SIG-M5 treated with dmso at 0.1 percent for 504 hours (cell line): ENCODE measurements at regions not wholly inside any gene's neighbourhood (a gene's known extent, or its start where the extent isn't known, plus 50 kb on each side); places are given as distances from the start of the nearest gene placed in this dataset.
A peak's percentile ranks its signal among the peaks of the same experiment; 100 is the strongest.

Source experiments
- DNase-seq: peaks from one replicate; lab custom pipeline; 2025; ENCODE audit not compliant: unreplicated experiment; lab: John Stamatoyannopoulos, UW

DNA sequence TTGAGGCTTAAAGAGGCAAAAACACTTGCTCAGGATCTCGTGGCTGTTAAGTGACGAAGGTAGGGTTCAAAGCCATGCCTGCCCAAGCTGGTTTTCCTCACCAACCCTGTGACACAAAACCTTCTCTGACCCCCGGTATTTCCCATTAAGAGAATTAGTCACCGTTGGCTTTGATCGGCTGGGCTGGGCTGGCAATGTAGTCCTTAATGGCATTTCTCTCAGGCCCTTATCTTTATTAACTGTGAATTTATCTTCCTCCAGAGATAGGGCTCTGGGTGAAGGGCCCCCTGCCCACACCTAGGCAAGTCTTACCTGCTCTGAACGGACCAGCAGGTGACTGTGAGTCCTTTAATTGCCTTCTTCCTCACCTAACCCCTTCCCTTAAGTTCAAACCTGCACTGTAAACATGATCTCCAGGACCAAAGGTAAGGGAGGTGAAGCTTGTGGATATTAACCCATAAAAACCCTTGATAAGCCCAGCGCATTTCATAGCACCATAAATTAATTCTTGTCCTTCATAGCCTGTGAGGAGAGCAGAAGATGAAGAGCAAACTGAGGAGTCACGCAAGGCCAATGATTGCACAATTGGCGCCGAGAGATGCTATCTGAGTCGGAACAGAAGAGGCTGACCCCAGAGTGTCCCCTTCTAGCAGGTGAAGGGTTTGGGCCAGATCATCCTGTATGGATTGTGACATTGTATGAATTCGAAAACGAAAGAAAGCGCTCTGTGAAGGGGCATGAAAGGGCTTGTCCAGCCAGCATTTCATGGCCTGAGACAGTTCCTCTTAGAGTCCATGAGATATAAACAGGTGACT is 790.8 kb upstream of the TBX3 start:
- no peak for DNase-seq

DNA sequence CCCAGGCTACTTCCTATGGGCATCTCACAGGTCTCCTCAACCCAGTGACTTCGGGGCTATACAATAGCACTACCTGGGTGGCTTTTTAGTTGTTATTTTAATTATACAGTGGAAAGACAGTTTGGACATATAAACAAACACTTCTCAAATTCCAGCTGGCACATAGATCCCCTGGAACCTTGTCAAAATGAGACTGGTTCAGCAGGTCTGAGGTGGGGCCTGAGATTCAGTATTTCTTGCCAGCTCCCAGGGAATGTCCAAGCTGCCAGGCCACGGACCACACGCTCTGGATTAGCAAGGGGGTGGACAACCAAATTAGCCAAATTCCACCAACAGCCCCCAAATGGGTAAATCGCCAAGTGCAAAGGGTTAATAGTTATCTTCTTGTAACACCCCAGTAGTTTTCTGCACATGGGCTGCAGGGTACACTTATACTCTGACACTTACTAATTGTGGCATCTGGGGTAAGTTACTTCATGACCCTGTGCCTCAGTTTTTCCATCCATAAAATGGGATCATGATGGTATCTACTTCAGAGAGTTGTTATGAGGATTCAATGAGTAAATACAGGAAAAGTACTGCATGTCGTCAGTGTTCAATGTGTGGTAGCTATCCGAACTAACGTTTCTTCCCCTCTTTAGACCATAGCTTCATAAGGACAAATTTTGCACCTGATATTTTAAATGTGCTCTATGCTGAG is 789.4 kb upstream of the TBX3 start:
- peak; percentile 8 for DNase-seq

DNA sequence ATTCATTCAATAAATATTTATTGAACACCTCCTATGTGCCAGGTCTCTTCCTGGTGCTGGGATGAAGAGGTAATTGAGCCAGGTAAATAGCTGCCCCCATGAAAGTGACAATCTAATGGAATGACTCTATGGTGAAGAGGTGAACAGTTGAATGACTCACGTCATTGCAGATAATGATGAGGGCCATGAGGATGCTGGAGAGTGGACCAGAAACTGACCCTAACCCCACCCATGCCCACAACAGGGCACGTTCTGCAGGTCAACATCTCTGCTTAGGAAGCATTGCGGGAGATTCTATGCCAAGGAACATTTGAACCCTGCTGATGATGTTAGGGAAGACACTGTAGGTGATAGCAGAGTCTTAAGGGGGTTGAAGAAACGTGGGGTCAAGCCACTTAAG is 788.9 kb upstream of the TBX3 start:
- no peak for DNase-seq

DNA sequence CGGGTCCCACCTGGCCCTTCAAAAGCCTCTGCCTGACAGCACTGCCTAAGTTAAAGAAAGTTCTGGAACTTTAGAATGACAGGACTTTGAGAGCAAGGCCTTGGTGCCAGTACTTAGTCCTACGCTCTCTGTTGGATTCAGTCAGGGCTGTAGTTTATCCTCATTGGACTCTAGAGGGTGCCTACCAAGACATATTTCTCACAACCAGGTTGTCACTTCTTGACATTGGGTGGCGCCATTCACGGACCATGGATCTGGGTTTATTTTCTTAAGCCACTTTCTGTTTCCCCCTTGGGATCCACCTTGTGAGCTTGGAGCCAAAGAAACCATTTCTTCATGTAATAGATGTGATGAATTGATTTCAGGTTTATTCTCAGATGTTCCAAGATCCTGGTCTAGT is 787.0 kb upstream of the TBX3 start:
- DNase-seq: no peak

DNA sequence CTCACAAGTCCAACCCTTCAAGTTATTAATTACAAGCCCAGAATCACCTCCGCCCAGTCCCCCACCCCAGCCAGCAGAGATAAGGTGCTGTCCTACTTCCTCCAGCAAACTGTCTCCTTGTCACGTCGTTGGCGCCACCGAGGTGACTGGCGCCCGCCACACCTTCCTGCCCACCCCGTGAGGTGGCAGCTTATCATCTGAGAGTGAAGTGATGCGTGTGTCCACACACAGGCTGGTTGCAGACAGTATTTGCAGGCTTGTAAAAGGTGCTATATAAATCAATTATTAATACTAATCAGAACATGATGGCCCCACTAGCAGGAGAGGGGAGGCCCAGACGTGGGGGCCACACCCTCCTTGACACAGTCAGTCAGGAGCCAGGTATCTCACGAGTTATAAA is 786.6 kb upstream of the TBX3 start:
- DNase-seq: no peak

DNA sequence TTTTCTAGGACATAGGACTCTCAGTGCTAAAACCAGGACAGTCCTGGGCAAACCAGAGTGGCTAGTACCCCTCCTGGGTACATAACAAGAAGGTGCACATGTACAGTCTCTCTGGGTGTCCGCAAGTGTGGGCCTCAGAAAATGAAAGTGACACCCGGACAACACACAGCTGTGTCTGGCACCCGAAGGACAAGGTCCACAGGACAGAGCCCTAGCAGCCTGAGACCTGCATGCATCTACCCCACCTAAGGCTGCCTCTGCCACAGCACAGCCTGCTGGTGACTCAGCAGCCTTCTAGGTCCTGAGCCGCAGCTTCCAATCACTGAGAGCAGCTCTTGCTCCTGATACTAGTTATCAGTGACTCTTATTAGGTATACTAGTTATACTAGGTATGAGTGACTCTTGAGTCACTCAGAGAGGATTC is 784.1 kb upstream of the TBX3 start:
- DNase-seq: no peak

DNA sequence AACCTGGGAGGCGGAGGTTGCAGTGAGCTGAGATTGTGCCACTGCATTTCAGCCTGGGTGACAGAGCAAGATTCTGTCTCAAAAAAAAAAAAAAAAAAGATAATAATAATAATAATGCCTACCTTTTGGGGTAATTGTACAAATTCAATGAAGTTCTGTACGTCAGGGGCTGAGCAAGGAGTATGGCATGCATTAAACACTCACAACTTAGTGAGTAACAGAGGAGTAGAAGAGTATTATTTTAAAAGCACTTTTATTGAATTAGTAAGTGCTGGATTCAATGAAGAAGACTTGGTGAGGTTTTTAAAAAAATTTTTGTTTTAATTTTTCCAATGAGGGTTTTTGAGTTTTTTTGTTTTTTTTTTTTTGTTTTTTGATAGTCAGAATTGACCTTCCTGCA is 783.6 kb upstream of the TBX3 start:
- no peak for DNase-seq

DNA sequence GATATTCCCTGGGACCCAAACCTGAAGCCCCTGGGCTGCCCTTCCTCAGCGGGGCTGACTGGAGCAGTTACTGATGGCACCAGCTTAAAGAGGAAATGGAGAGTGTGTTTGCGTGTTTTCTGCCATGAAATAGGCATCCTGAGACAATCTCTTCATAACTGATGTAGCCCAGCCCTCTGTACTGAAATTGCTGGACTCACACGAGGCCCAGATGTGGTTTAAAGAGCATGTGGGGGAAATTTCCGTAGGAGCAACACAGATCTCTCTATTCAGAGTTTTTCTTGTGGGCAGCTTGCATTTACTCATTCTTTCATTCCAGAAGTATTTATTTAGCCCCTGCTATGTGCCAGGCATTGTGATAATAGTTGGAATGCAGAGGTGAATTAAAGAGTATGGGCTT is 782.1 kb upstream of the TBX3 start:
- DNase-seq: no peak

DNA sequence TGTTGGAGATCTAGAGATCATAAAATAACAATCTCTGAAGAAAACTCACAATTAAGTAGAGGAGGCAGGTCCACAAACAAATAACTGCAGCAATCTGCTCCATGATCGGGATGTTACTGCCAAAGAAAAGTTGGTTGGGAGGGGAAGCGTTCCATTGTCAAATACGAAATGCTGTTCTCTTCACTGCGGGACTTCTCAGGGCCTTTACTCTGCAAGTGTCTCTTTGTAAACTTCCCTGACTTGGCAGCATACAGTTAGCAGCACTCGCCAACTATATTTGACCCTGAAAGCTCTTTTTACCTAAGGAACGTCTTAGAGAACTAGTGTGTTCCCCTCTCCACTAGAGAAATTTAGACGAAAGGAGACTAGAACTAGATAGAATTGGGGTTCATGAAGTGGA is 780.7 kb upstream of the TBX3 start:
- DNase-seq: no peak

DNA sequence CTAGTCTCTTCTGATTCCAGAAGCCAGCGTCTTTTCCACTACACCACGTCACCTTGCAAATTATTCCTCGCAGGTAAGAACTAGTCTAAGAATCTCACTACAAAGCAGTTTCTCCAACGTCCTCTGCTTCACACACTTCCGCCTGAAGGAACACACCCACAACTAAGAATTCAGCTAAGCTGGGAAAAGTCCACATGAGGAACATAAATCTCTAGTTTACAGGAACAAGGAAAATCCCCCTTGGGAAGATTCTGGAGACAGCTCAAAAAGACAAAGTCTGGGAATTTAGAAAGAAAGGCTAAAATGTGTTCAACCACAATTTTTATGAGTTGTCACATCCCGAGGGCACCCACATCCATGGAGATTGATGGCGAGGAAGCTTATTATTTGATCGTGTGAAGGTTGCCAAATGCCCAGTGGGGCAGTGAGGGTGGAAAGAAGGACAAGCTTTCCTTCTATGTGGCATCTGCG is 780.2 kb upstream of the TBX3 start:
- no peak for DNase-seq

DNA sequence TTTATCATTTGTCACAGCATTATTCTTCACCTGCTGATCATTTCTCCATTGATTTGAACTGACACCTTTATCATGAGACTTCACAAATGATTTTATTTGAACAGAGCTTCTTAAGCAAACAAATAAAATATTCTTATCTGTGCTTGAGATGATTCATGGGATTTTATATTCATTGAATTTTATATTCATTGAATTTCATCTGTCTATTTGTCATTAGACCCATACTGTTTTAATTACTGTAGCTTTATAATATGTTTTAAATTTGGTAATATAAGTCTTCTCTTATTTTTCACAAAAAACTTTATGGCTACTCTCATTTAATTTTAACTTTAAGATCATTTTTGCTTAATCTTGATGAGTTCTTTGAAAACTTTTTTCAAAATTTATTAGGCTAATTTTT is 777.4 kb upstream of the TBX3 start:
- DNase-seq: no peak

DNA sequence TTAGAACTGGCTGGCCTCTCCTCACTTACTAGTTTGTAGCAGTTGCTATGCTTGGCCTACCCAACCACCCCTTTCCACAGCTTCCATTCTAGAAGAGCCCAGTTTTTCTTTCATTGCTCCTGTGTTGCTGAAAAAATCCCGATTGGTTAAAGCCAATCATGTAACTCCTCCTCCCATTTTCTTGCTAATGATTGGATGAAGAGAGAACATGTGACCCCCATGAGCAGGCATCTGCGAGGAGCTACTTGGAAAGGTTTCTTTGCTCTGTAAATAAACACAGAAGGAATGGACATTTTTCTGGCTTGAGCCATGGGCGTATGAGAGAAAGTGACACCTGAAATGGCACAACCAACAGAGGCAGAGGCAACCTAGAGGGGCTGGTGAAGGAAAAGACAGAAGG is 773.8 kb upstream of the TBX3 start:
- no peak for DNase-seq

DNA sequence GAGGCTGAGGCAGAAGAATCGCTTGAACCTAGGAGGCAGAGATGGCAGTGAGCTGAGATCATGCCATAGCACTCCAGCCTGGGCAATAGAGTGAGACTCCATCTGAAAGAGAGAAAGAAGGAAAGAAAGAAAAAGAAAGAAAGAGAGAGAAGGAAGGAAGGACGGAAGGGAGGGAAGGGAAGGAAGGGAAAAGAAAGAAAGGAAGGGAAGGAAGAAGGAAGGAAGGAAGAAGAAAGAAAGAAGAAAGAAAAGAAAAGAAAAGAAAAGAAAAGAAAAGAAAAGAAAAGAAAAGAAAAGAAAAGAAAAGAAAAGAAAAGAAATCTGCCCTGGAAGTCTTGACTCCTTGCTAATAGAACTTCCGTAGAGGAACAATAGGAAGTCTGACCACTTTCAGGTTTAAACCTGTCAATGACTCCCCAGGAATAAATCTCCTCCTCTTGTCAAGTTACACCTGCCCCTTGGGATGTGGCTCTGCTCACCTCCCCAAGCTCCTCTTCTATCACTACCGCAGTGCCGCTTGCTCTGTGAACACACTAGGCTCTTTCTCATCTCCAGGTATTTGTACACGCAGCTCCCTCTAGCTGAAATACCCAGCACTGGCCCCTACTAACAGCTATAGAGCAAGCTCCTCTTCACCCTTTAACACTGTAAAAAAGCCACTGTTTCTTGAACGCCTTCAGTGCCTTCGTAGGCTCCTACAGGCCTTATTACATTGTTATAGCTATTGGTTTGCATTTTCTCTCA is 773.1 kb upstream of the TBX3 start:
- DNase-seq: no peak

DNA sequence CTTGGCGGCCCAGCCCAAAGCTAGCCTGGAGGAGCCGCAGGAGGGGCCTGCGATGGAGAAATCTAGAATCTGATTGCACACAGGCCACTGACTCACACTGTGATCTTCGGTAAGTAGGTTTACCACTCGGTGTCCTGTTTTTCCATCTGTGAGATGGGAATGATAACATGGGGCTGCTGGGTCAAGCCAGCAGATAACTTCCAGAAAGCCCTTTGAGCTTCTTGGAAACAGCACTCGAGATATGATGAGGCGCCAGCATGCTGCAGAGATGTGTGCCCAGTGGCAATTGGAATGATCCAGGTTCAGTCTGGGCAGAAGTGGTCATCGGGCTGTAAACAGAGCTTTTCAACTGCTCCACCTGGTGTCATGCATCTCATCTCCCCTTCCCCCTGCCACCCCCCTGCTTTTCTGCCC is 771.3 kb upstream of the TBX3 start:
- no peak for DNase-seq

DNA sequence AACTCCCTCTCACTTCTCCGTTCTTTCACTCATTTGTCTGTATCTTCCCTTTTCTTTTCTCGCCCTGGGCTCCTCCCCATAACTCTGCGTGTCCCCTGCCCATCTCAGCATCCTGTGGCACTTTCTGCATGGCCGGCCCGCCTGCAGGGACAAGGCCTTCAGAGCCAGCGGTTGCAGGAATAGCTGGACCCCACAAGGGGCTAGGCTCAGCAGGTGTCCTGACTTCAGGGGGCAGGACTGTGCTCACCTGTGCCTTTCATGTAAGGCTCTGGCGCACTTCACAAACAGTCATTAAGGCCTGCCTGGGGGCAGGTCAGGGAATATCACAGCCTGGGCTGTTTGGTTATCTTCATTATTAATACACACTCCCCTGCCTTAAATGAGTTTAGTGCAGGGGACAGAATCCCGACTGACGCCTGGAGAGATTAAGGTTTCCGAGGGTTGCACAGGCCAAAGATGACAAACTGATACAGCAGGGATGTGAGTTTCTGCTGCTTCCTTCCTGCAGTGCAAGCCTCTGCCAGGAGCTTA is 768.8 kb upstream of the TBX3 start:
- no peak for DNase-seq

DNA sequence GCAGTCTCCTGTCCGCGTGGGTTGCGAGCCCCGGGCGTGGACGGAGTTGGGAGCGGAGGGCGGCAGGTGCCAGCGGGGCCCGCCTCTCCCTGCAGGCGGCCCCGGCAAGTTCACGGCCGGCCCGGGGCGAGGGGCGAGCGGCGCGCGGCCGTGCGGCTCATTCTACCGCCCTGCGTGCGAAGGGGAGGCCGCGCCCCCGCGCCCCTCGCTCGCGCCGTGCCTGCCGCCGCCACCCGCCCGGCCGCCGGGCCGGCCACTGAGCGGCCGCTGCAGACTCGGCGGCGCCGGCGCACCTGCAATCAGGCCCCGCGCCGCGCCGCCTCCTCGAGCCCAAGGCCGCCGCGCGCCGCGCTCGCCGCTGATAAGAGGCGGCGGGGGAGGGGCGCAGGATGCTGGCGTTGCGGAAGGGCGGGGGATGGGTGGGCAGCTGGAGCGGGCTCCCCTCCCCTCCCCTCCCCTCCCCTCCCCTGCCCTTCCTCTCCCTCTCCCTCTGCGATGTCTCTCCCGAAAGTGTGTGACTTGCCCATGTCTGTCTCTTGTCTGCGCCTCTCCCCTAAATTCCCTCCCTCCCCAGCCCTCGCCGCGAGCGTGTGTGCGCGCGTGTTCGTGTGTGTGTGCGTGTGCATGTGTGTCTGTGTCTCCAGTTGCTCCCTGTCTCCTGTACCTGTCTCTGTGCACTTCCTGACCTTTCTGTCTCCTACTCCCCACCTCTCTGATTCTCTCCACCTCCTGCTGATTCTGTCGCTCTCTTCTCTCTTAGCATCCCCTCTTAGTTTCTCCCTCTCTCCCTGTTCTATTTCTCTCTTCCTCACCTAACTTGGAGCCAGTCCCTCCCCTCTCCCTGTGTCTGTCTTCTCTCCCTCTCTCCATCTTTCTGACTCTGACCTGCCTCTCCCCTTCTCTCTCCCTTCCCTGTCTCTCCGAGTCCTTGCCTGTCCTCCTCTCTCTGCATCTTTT is 768.1 kb upstream of the TBX3 start:
- DNase-seq: no peak

DNA sequence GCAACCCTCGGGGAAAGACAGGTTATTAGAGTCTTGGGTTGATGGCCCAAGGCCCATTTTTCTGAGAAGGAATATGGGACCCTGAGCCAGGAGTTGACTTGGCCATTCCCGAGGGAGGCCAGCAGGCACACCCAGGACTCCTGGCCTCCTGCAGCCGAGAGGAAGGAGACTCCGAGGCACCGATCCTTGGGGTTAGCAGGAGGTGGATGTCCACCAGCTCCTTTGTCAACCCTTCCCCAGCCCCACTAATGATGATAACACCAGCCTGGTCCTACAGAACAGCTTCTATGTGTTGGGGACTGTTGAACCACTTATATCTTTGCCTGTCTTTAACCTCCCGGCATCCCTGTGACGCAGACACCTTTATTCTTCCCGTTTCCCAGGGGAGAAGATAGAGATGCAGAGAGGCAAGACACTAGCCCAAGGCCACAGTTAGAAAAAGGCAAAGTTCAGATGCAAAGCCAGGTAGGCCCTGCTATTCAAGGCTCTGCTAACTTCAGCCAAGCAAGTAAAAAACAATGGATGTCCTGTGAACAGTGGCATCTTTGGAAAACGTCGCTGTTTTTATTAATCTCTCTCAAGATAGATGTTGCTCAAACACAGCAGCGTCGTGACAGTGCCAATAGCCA is 767.3 kb upstream of the TBX3 start:
- no peak for DNase-seq

DNA sequence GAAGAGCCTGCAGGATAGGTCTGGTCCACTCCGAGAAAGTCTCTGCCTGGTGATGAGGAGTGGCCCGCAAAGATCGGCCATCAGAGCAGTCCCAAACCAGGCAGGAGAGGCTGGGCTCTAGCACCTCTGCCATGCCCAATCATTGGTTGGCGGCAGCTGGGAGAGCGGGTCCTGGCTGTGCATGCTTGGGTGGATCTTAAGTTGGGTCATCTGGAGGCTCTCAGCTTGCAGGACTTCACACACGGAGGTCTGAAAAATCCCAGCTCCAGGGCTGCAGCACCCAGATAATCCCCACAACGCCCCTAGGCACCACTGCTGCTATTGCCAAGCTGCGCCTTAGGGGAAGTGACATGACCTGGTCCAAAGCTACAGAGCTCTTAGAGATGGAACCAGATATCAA is 766.7 kb upstream of the TBX3 start:
- no peak for DNase-seq

DNA sequence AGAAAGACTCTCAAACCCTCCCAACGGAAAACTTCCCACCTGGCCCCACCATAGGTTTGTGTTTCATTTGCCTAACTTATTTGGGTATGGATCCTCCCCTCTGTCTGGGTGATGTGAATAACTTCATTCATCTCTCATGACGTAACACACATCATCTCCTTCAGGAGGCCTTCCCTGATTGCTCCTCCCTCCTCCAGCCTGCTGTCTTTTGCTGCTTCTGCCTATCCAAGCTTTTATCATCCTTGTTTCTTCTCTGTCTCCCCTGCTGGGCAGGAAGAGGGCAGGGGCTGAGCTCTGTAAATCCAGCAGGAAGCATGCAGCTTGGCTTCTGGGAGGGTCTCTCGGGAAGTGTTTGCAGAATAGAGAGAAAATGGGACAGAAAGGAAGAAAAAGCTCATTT is 766.0 kb upstream of the TBX3 start:
- no peak for DNase-seq

DNA sequence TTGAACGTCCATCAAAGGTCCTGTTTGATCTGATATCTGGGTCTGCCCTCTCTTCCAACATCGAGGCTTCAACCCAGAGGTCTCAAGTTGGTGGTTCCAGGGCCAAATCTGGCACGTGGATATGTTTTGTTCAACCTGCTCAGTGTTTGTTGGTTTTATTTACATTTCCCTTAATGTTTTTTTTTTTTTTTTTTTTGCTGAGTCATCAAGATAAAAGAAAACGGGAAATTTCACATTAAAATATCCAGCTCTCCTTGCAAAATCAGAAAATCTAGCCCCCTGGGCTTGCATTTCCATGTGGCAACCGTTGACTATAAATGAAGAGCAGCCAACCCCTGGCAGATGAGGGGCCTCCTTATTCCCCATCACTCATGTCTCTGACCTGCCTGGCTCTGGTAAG is 765.6 kb upstream of the TBX3 start:
- DNase-seq: no peak
